AG10803 (cell line): ENCODE measurements at regions not wholly inside any gene's neighbourhood (a gene's known extent, or its start where the extent isn't known, plus 50 kb on each side); places are given as distances from the start of the nearest gene placed in this dataset.

Experiments used
- DNase-seq: peaks from one replicate; pipeline ENCODE4 v3.0.0; 2010; ENCODE audit warnings: low read depth
- H3K4me3 ChIP-seq: 2 replicates; pipeline ENCODE4 v1.5.1; 2011; ENCODE audit warnings: mild to moderate bottlenecking, low read length, control low read depth
- CTCF ChIP-seq: conservative IDR thresholded peaks from 2 replicates; pipeline ENCODE4 v1.5.1; 2011; ENCODE audit warnings: mild to moderate bottlenecking, low read length, control low read depth, inconsistent platforms

- no peak for TF ChIP-seq CTCF
These were observed 238.7 kb downstream of the EFNB2 start for GRCh38 chr13:106296723-106297122.

GRCh38 chr13:106295971-106296370 is 239.5 kb downstream of the EFNB2 start:
- no peak for DNase-seq
- no peak overlapping the region for H3K4me3 ChIP-seq
- no peak for TF ChIP-seq CTCF

More at GRCh38 chr13:106296723-106297122, 238.7 kb downstream of the EFNB2 start:
- no peak overlapping the region for H3K4me3 ChIP-seq
- DNase-seq = no peak

- no peak overlapping the region for H3K4me3 ChIP-seq
- peak; percentile 65 for DNase-seq
- no peak for TF ChIP-seq CTCF
These were observed 244.5 kb downstream of the EFNB2 start for GRCh38 chr13:106291006-106291405.

GRCh38 chr13:106287351-106287750 is 248.1 kb downstream of the EFNB2 start:
- no peak overlapping the region for H3K4me3 ChIP-seq
- DNase-seq = no peak
- no peak for TF ChIP-seq CTCF

- no peak for TF ChIP-seq CTCF
- DNase-seq = no peak
- H3K4me3 ChIP-seq = no peak overlapping the region
These were observed 248.7 kb downstream of the EFNB2 start for GRCh38 chr13:106286811-106287210.

GRCh38 chr13:106284358-106284757 is 251.1 kb downstream of the EFNB2 start:
- no peak for DNase-seq
- no peak overlapping the region for H3K4me3 ChIP-seq
- no peak for TF ChIP-seq CTCF

- no peak for DNase-seq
- no peak overlapping the region for H3K4me3 ChIP-seq
- no peak for TF ChIP-seq CTCF
These were observed 254.0 kb downstream of the EFNB2 start for GRCh38 chr13:106281426-106281825.
